GM19468 (cell line): ENCODE measurements at regions not wholly inside any gene's neighbourhood (a gene's known extent, or its start where the extent isn't known, plus 50 kb on each side); places are given as distances from the start of the nearest gene placed in this dataset.
A peak's percentile ranks its signal among the peaks of the same experiment; 100 is the strongest.

Experiments used
- ATAC-seq: cut with Tn5 transposase; IDR thresholded peaks from one replicate; pipeline ENCODE4 v1.9.1; 2021; ENCODE audit warnings: mild to moderate bottlenecking, moderate library complexity, moderate number of reproducible peaks; ENCODE audit not compliant: unreplicated experiment; ENCODE audit errors: extremely low read depth

DNA sequence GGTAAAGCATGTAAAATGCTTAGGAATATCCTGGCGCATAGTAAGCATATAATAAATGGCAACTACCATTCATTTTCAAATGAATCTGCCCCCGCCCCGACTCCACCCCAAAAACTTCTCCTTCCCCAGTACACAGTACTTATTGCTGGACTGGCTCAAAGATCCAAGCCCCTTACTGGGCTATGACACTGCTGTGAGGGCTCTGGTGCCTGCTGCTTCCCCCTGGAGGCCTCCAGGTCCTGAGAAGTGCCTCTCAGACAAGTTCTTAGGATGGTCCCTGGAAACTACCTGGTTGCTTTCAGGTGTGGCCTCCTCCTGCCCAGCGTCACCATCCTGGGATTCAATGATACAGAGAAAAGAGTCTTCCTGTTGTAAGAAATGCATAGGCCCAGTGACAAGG, 190.6 kb upstream of the NTM start:
- ATAC-seq = no peak

- ATAC-seq = no peak
Measured at GRCh38 chr11:131185915-131186314, 184.5 kb upstream of the NTM start.

DNA sequence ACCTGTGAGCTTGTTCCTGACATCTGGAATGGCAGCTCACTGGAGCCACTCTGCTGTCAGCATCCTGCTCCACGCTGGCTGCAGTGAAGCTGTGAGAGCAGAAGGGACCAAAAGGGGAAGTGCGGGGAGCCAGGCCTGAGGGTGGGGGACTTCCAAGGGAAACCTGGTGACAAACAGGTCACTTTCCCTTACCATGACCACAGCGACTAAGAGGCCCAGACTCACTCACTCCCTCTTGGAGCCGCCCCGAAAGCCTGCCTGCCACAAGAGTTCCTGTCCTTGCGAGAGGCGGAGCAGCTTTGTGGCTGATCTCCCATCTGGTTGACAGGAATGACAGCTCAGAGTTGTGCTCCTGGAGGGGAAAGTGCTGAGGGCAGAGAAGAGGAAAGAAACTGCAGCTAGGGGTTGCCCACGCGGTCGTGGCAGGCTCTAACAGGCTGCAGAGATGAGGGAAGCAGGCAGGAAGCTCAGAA, 183.8 kb upstream of the NTM start:
- ATAC-seq = peak; percentile 81

- ATAC-seq = no peak
Measured at GRCh38 chr11:131190446-131190845, 180.0 kb upstream of the NTM start.

GRCh38 chr11:131191606-131192005, 178.8 kb upstream of the NTM start:
- ATAC-seq = no peak

DNA sequence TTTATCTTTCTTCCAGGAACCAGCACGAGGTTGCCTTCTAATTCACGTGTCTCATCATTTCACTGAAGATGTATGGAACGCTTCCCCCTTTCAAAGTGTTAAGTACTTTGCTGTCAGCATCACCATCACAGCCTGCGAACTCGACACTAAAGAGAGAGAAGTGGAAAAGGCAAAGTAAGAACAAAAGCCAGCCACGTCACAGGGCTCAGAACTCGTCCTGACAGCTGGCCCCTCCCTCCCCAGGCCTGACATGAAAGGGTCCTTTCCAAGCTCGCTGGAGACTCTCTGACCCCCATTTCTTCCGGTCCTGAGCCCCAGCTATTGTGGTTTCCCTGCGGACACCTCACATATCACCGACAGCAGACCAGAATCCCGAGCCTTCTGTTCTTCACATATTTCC, 177.8 kb upstream of the NTM start:
- no peak for ATAC-seq

- no peak for ATAC-seq
Measured at GRCh38 chr11:131193031-131193501, 177.3 kb upstream of the NTM start.

GRCh38 chr11:131194726-131195125, 175.7 kb upstream of the NTM start:
- ATAC-seq = no peak

GRCh38 chr11:131195661-131196517, 174.5 kb upstream of the NTM start:
- ATAC-seq = no peak

GRCh38 chr11:131198161-131199014, 172.0 kb upstream of the NTM start:
- ATAC-seq = no peak

DNA sequence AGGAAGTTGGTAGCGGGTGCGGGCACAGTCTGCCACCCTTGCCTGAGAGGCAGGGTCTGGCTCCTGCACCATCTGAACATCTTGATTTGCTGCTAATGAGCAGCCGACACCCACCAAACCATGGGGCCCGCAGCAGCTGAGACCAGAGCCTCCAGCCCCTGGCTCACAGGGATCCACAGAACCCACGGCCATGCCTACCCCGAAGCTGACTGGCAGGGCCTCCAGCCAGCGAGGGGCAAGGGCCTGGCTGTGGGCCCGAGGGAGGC, 171.5 kb upstream of the NTM start:
- ATAC-seq = no peak

- no peak for ATAC-seq
Measured at GRCh38 chr11:131201674-131202073, 168.7 kb upstream of the NTM start.

- no peak for ATAC-seq
Measured at GRCh38 chr11:131203040-131203439, 167.4 kb upstream of the NTM start.

GRCh38 chr11:131204282-131204681, 166.1 kb upstream of the NTM start:
- no peak for ATAC-seq

GRCh38 chr11:131204765-131205380, 165.5 kb upstream of the NTM start:
- no peak for ATAC-seq

GRCh38 chr11:131206671-131207070, 163.7 kb upstream of the NTM start:
- no peak for ATAC-seq

GRCh38 chr11:131207901-131208300, 162.5 kb upstream of the NTM start:
- no peak for ATAC-seq

GRCh38 chr11:131217313-131218310, 152.8 kb upstream of the NTM start:
- ATAC-seq = no peak

GRCh38 chr11:131218542-131218941, 151.9 kb upstream of the NTM start:
- ATAC-seq = no peak

DNA sequence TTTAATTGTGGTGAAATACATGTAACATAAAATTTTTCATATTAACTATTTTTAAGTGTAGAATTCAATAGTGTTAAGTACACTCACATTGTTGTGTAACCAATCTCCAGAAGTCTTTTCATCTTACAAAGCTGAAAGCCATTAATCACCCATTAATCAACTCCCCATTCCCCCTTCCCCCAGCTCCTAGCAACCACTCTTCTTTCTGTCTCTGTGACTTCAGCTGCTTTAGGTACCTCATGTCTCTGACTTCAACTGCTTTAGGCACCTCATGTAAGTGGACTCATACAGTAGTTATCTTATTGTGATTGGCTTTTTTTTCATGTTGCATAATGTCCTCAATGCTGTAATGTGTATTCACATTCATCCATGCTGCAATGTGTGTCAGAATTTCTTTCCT, 150.8 kb upstream of the NTM start:
- no peak for ATAC-seq
